ENCODE measurements at regions not wholly inside any gene's neighbourhood (a gene's known extent, or its start where the extent isn't known, plus 50 kb on each side); places are given as distances from the start of the nearest gene placed in this dataset.

- no peaks in the 10 kb centered on the region for H3K36me3 ChIP-seq (ENCODE audit: low read depth, low read length)
- intact Hi-C loops (cut with micrococcal nuclease), result no loop called here
- no peak overlapping the region for H2AFZ ChIP-seq (ENCODE audit: low read length)
- H3K27ac ChIP-seq (ENCODE audit: low read length), result no peak overlapping the region
- no peaks in the 10 kb centered on the region for H3K27me3 ChIP-seq (ENCODE audit: low read length)
- TF ChIP-seq EZH2phosphoT487 (IDR thresholded peaks at IDR 0.05; ENCODE audit: borderline replicate concordance, low read length) (no peak), CTCF (conservative IDR thresholded peaks at IDR 0.05; ENCODE audit: low read depth, low read length) (no peak), EZH2 (IDR thresholded peaks at IDR 0.05; ENCODE audit: low read length, unreplicated experiment) (no peak)
- ChIA-PET POLR2A (ENCODE audit: unreplicated experiment) (no interaction called here), CTCF (no interaction called here)
- H3K4me3 ChIP-seq (ENCODE audit: low read length), result no peak overlapping the region
- ATAC-seq (no peak), DNase-seq (no peak)
- H3K9ac ChIP-seq (ENCODE audit: low read length), result no peak overlapping the region
- H3K9me2 ChIP-seq (replicated peaks; ENCODE audit: low read length), result no peaks in the 10 kb centered on the region
- H4K20me1 ChIP-seq (ENCODE audit: low read length), result no peaks in the 10 kb centered on the region
- no peaks in the 10 kb centered on the region for H3F3A ChIP-seq (ENCODE audit: low read length, unreplicated experiment)
- no TSS peak for BruUV-seq (replicated peaks)
- H3K4me1 ChIP-seq (ENCODE audit: insufficient read depth, low read length), result no peaks in the 10 kb centered on the region
- H3K9me3 ChIP-seq (ENCODE audit: low read length), result no peaks in the 10 kb centered on the region
- H3K4me2 ChIP-seq (ENCODE audit: low read length), result no peak overlapping the region
- H3K79me2 ChIP-seq (ENCODE audit: low read length), result no peaks in the 10 kb centered on the region
Measured at GRCh38 chr7:65457705-65458104, 84.0 kb downstream of the ZNF92 start.

GRCh38 chr7:65459438-65459837 lies 85.8 kb downstream of the ZNF92 start:
- H3F3A ChIP-seq (ENCODE audit: low read length, unreplicated experiment), result no peaks in the 10 kb centered on the region
- no TSS peak for BruUV-seq (replicated peaks)
- H3K79me2 ChIP-seq (ENCODE audit: low read length), result no peaks in the 10 kb centered on the region
- TF ChIP-seq EZH2phosphoT487 (IDR thresholded peaks at IDR 0.05; ENCODE audit: borderline replicate concordance, low read length), result no peak
- TF ChIP-seq CTCF (conservative IDR thresholded peaks at IDR 0.05; ENCODE audit: low read depth, low read length), result no peak
- no peak for TF ChIP-seq EZH2 (IDR thresholded peaks at IDR 0.05; ENCODE audit: low read length, unreplicated experiment)
- H3K4me2 ChIP-seq (ENCODE audit: low read length), result no peak overlapping the region
- no peak overlapping the region for H3K4me3 ChIP-seq (ENCODE audit: low read length)
- H3K36me3 ChIP-seq (ENCODE audit: low read depth, low read length), result no peaks in the 10 kb centered on the region
- no peaks in the 10 kb centered on the region for H3K9me2 ChIP-seq (replicated peaks; ENCODE audit: low read length)
- ATAC-seq, result no peak
- H3K27me3 ChIP-seq (ENCODE audit: low read length), result no peaks in the 10 kb centered on the region
- ChIA-PET CTCF (no interaction called here), POLR2A (ENCODE audit: unreplicated experiment) (no interaction called here)
- no peak overlapping the region for H2AFZ ChIP-seq (ENCODE audit: low read length)
- no peak for DNase-seq
- intact Hi-C loops (cut with micrococcal nuclease), result no loop called here
- H3K27ac ChIP-seq (ENCODE audit: low read length), result no peak overlapping the region
- H3K4me1 ChIP-seq (ENCODE audit: insufficient read depth, low read length), result no peaks in the 10 kb centered on the region
- no peaks in the 10 kb centered on the region for H3K9me3 ChIP-seq (ENCODE audit: low read length)
- no peak overlapping the region for H3K9ac ChIP-seq (ENCODE audit: low read length)
- no peaks in the 10 kb centered on the region for H4K20me1 ChIP-seq (ENCODE audit: low read length)

DNA sequence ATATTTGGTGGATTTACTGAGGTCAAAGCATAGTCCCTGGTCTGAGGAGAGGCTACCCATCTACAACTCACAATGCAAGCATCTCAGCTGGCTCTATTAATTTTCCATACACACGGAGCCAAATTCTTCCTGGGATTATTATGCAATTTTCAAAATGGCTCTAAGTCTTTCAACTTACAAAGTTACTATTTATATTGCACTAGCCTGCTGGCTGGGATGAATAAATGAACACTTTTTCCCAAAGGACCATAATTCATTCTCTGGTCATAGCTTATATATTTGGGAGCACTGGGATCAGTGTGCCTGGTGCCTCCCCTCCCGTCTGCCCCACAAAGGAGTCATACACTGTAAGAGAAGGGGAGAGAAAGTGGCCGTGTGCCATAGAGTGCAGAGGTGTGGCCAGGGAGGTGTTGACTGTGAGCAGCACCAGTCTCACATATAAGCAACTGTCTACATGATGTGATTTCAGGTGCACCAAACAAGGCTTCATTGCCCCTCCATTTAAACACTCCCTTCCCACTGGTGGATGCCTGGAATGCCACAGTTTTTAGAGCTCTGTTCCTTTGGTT lies 88.6 kb downstream of the ZNF92 start:
- H3K79me2 ChIP-seq (ENCODE audit: low read length), result no peaks in the 10 kb centered on the region
- H3K9me2 ChIP-seq (replicated peaks; ENCODE audit: low read length), result no peaks in the 10 kb centered on the region
- ATAC-seq, result no peak
- no peak overlapping the region for H3K4me3 ChIP-seq (ENCODE audit: low read length)
- H3K4me1 ChIP-seq (ENCODE audit: insufficient read depth, low read length), result no peaks in the 10 kb centered on the region
- no peak overlapping the region for H3K27ac ChIP-seq (ENCODE audit: low read length)
- no peaks in the 10 kb centered on the region for H3K9me3 ChIP-seq (ENCODE audit: low read length)
- BruUV-seq (replicated peaks), result no TSS peak
- no peaks in the 10 kb centered on the region for H3K27me3 ChIP-seq (ENCODE audit: low read length)
- H4K20me1 ChIP-seq (ENCODE audit: low read length), result no peaks in the 10 kb centered on the region
- H3K9ac ChIP-seq (ENCODE audit: low read length), result no peak overlapping the region
- ChIA-PET CTCF (no interaction called here), POLR2A (ENCODE audit: unreplicated experiment) (no interaction called here)
- intact Hi-C loops (cut with micrococcal nuclease), result no loop called here
- H2AFZ ChIP-seq (ENCODE audit: low read length), result no peak overlapping the region
- no peak for TF ChIP-seq EZH2phosphoT487 (IDR thresholded peaks at IDR 0.05; ENCODE audit: borderline replicate concordance, low read length)
- no peak for TF ChIP-seq EZH2 (IDR thresholded peaks at IDR 0.05; ENCODE audit: low read length, unreplicated experiment)
- no peak for TF ChIP-seq CTCF (conservative IDR thresholded peaks at IDR 0.05; ENCODE audit: low read depth, low read length)
- no peak overlapping the region for H3K4me2 ChIP-seq (ENCODE audit: low read length)
- H3F3A ChIP-seq (ENCODE audit: low read length, unreplicated experiment), result no peaks in the 10 kb centered on the region
- no peaks in the 10 kb centered on the region for H3K36me3 ChIP-seq (ENCODE audit: low read depth, low read length)
- DNase-seq, result no peak
